ENCODE measurements at regions not wholly inside any gene's neighbourhood (a gene's known extent, or its start where the extent isn't known, plus 50 kb on each side); places are given as distances from the start of the nearest gene placed in this dataset.
"Not testable (repeated sequence)": the region's sequence is repeated elsewhere in the genome, so short reads cannot be mapped to it uniquely, and the experiment has no call there.

- Histone ChIP-seq H3K4me3 (ENCODE audit: low read depth, low read length, poor library complexity, severe bottlenecking) (no peak overlapping the region), H3K79me2 (ENCODE audit: insufficient read depth, low read length) (no peaks in the 10 kb centered on the region), H3K27ac (ENCODE audit: low read depth, low read length, poor library complexity, severe bottlenecking) (no peak overlapping the region), H3K36me3 (ENCODE audit: insufficient read depth, low read length) (no peaks in the 10 kb centered on the region), H4K20me1 (ENCODE audit: insufficient read depth, low read length) (no peaks in the 10 kb centered on the region), H3K9me3 (ENCODE audit: low read length) (no peaks in the 10 kb centered on the region), H3K9ac (ENCODE audit: low read length) (no peak overlapping the region), H3K4me2 (ENCODE audit: low read length) (no peak overlapping the region), H2AFZ (ENCODE audit: low read length) (no peak overlapping the region), H3K4me1 (ENCODE audit: insufficient read depth, low read length, severe bottlenecking) (no peaks in the 10 kb centered on the region), H3K27me3 (ENCODE audit: insufficient read depth, low read length) (no peaks in the 10 kb centered on the region), H3F3A (ENCODE audit: insufficient read depth, low read length) (no peaks in the 10 kb centered on the region), H3K9me2 (ENCODE audit: low read depth, low read length) (no peaks in the 10 kb centered on the region)
- TF ChIP-seq EZH2 (IDR thresholded peaks at IDR 0.05; ENCODE audit: borderline replicate concordance, low read length): no peak
- no peak for TF ChIP-seq CTCF (IDR thresholded peaks at IDR 0.05; ENCODE audit: low read length)
Observed at GRCh38 chr7:9516662-9517061, 1083.3 kb downstream of the NXPH1 start.

- Histone ChIP-seq H3K4me3 (ENCODE audit: low read depth, low read length, poor library complexity, severe bottlenecking) (no peak overlapping the region), H3K4me2 (ENCODE audit: low read length) (no peak overlapping the region), H3K27ac (ENCODE audit: low read depth, low read length, poor library complexity, severe bottlenecking) (no peak overlapping the region), H3K27me3 (ENCODE audit: insufficient read depth, low read length) (no peaks in the 10 kb centered on the region), H3F3A (ENCODE audit: insufficient read depth, low read length) (no peaks in the 10 kb centered on the region), H3K4me1 (ENCODE audit: insufficient read depth, low read length, severe bottlenecking) (no peaks in the 10 kb centered on the region), H3K79me2 (ENCODE audit: insufficient read depth, low read length) (no peaks in the 10 kb centered on the region), H3K9me2 (ENCODE audit: low read depth, low read length) (no peaks in the 10 kb centered on the region), H4K20me1 (ENCODE audit: insufficient read depth, low read length) (no peaks in the 10 kb centered on the region), H3K36me3 (ENCODE audit: insufficient read depth, low read length) (no peaks in the 10 kb centered on the region), H3K9ac (ENCODE audit: low read length) (no peak overlapping the region), H3K9me3 (ENCODE audit: low read length) (no peaks in the 10 kb centered on the region), H2AFZ (ENCODE audit: low read length) (no peak overlapping the region)
- TF ChIP-seq EZH2 (IDR thresholded peaks at IDR 0.05; ENCODE audit: borderline replicate concordance, low read length) (no peak), CTCF (IDR thresholded peaks at IDR 0.05; ENCODE audit: low read length) (no peak)
Observed at GRCh38 chr7:9523579-9523978, 1090.2 kb downstream of the NXPH1 start.

GRCh38 chr7:9552431-9552830, 1119.0 kb downstream of the NXPH1 start:
- H3K9me2 ChIP-seq (ENCODE audit: low read depth, low read length); H3K4me3 ChIP-seq (ENCODE audit: low read depth, low read length, poor library complexity, severe bottlenecking); H3K9ac ChIP-seq (ENCODE audit: low read length); H4K20me1 ChIP-seq (ENCODE audit: insufficient read depth, low read length); H3K9me3 ChIP-seq (ENCODE audit: low read length); H3F3A ChIP-seq (ENCODE audit: insufficient read depth, low read length); H3K4me1 ChIP-seq (ENCODE audit: insufficient read depth, low read length, severe bottlenecking); H3K27ac ChIP-seq (ENCODE audit: low read depth, low read length, poor library complexity, severe bottlenecking); H3K36me3 ChIP-seq (ENCODE audit: insufficient read depth, low read length); H2AFZ ChIP-seq (ENCODE audit: low read length); H3K4me2 ChIP-seq (ENCODE audit: low read length); H3K79me2 ChIP-seq (ENCODE audit: insufficient read depth, low read length); H3K27me3 ChIP-seq (ENCODE audit: insufficient read depth, low read length): not testable (repeated sequence)

GRCh38 chr7:9557853-9558252, 1124.4 kb downstream of the NXPH1 start:
- Histone ChIP-seq H3K4me2 (ENCODE audit: low read length) (no peak overlapping the region), H3K4me3 (ENCODE audit: low read depth, low read length, poor library complexity, severe bottlenecking) (no peak overlapping the region), H4K20me1 (ENCODE audit: insufficient read depth, low read length) (no peaks in the 10 kb centered on the region), H3K9ac (ENCODE audit: low read length) (no peak overlapping the region), H3K27ac (ENCODE audit: low read depth, low read length, poor library complexity, severe bottlenecking) (no peak overlapping the region), H3K9me2 (ENCODE audit: low read depth, low read length) (no peaks in the 10 kb centered on the region; the same call in 1 of the 2 replicates), H3K4me1 (ENCODE audit: insufficient read depth, low read length, severe bottlenecking) (no peaks in the 10 kb centered on the region), H3K36me3 (ENCODE audit: insufficient read depth, low read length) (no peaks in the 10 kb centered on the region), H2AFZ (ENCODE audit: low read length) (no peak overlapping the region), H3F3A (ENCODE audit: insufficient read depth, low read length) (no peaks in the 10 kb centered on the region), H3K9me3 (ENCODE audit: low read length) (no peaks in the 10 kb centered on the region), H3K79me2 (ENCODE audit: insufficient read depth, low read length) (no peaks in the 10 kb centered on the region), H3K27me3 (ENCODE audit: insufficient read depth, low read length) (no peaks in the 10 kb centered on the region)
- TF ChIP-seq EZH2 (IDR thresholded peaks at IDR 0.05; ENCODE audit: borderline replicate concordance, low read length): no peak
- no peak for TF ChIP-seq CTCF (IDR thresholded peaks at IDR 0.05; ENCODE audit: low read length)

All from OCI-LY1 (cell line).